Umbilical cord (tissue), 1 donor: ENCODE measurements at regions not wholly inside any gene's neighbourhood (a gene's known extent, or its start where the extent isn't known, plus 50 kb on each side); places are given as distances from the start of the nearest gene placed in this dataset.
"Not testable (repeated sequence)": the region's sequence is repeated elsewhere in the genome, so short reads cannot be mapped to it uniquely, and the experiment has no call there.

ENCODE experiments used
- DNase-seq: peaks from one replicate; pipeline ENCODE4 v3.0.0-alpha.2; 2015; ENCODE audit warnings: low spot score

GRCh38 chr12:46670636-46671035, 155.2 kb downstream of the SLC38A4 start:
- DNase-seq: no peak

- DNase-seq: no peak
Observed at GRCh38 chr12:46669720-46670119, 156.1 kb downstream of the SLC38A4 start.

GRCh38 chr12:46667551-46667950, 158.2 kb downstream of the SLC38A4 start:
- no peak for DNase-seq

- DNase-seq: peak; percentile 60
Observed at GRCh38 chr12:46664761-46665287, 161.0 kb downstream of the SLC38A4 start.

- DNase-seq: peak; percentile 71
Observed at GRCh38 chr12:46663318-46663717, 162.5 kb downstream of the SLC38A4 start.

GRCh38 chr12:46661110-46661845, 164.5 kb downstream of the SLC38A4 start:
- DNase-seq: peak; percentile 89

DNA sequence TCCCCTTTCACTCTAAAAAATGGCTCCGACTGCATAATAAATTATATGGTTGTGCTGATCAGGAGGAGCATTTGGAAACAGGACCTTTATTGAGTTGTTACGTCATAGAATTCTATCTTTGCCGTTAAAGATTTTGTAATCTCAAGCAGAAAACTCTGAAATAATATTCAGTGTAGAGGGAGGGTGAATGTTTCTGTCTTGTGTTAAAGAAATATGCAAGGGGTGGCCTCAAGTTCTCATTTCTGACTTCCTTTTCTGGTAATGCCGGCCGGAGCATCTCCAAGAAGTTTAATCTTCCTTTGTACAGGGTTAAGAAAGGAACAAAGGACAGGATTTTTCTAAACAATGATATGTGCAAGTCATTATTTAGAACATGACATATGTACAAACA, 165.1 kb downstream of the SLC38A4 start:
- peak; percentile 66 for DNase-seq

DNA sequence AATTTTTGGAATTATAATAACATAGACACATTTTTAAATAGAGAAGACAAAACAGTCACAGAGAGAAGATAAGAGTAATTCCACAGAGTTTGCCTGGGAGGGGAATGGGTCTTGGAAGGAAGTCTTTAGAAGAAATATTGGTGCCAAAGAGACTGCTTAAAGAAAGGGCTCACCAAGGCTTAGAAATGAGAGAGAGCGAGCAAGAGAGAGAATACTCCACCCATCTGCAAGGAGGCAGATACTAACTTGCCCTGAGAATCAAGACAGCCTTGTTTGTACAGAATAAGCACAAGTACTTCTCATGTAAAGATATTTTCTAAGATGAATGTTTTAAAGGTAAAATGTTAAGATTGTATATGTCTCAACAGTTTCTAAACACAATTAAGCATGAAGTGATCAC, 165.5 kb downstream of the SLC38A4 start:
- peak; percentile 95 for DNase-seq

GRCh38 chr12:46659824-46660223, 166.0 kb downstream of the SLC38A4 start:
- peak; percentile 55 for DNase-seq

DNA sequence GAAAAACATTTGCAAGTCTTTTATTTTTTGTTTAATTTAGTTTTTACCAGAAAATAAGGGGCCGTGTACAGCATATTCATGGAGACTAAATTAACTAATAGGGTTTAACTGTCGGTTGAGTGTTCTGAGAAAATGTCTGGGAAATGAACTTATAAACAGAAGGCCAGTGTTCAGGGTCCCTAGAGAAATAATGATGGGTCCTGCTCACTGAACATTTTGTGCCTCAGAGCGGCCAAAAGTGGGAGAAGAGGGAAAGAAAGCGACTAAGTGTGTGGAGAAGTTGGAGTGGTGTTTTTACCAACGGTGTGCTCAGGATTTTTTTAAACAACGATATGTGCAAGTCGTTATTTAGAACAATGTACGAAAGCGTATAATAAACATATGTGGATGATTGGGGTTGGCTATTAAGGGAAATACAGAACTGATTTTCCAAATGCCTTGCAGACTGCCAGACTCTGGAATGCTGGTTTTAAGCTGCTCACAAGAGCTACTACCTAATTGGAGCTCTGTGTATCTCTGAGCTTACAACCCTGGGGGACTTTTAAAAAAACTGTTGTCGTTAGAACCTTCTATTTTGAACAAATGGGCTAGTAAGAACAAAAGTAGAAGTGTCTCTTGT, 166.7 kb downstream of the SLC38A4 start:
- peak; percentile 68 for DNase-seq

GRCh38 chr12:46657453-46658411, 168.1 kb downstream of the SLC38A4 start:
- peak; percentile 66 for DNase-seq

DNA sequence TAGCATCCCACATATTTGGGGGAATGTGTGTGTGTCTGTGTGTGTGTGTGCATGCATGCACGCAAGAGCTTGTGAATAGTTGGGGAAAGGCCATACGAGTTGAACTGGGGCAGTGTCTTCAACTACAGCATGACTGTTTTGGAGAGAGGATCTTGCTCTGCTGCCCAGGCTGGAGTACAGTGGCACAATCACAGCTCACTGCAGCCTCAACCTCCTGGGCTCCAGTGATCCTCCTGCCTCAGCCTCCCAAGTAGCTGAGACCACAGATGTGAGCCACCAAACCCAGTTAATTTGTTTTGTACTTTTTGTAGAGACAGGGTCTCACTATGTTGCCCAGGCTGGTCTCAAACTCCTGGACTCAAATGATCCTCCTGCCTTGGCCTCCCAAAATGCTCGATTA, 169.8 kb downstream of the SLC38A4 start:
- not testable (repeated sequence) for DNase-seq

DNA sequence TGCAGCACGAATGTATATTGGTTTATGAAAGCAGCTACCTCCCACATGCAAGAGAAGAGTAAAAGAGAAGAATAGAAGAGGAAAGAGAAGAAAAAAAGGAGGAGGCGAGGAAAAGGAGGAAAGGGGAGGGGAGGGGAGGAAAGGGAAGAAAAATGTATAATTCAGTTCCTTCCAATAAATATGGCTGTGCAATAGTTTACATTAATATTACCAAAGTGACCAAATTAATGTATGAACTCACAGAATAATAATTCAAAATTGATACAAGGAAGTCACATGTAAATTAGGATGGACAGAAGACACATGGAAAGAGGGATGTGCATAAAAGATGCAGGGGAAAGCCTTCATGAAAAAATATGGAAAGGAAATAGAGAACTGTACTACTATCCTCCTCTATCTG, 172.5 kb downstream of the SLC38A4 start:
- DNase-seq: no peak

DNA sequence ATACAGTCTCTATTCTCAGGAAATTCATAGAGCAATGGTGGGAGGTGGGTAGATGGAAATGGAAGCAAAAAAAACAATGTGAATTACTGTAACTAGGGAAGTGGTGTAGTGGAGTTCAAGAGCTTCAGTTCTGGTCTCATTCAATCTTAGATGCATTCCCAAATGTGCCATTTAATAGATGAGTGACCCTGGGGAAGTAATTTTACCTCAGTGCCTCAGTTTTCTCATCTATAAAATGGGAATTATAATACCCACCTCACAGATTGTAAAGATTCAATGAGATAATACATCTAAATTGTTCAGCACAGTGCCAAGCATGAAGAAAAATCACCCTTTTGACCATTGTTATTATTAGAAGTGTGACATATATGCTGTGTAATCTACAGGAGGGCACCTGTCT, 173.1 kb downstream of the SLC38A4 start:
- DNase-seq: no peak

DNA sequence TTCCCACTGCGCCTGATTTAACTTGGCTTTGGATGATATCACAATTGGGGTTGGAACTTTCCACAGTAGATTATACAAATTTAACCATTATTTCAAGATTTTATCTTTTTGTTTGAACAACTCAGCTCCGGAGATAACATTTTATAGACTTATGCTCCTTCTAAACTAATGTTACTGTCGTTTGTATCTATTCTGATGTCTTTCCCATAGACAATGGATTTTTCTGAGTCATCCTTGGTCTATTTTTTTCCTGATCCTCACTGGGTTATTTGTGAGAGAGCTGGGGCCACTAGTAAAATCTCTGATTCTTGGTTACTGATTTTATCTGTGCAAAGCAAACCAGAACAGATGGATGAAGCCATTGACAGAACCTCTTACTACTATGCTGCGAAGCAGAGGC, 175.1 kb downstream of the SLC38A4 start:
- no peak for DNase-seq

GRCh38 chr12:46649433-46649832, 176.4 kb downstream of the SLC38A4 start:
- DNase-seq: no peak

DNA sequence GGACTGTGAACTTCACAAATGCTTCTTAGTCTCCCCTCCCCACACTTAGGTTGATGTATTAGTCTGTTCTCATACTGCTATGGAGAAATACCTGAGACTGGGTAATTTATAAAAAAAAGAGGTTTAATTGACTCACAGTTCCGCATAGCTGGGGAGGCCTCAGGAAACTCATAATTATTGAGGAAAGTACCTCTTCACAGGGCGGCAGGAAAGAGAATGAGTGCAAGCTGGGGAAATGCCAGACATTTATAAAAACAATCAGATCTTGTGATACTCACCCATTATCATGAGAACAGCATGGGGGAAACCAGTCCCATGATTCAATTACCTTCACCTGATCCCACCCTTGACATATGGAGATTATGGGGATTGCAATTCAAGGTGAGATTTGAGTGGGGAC, 178.8 kb downstream of the SLC38A4 start:
- no peak for DNase-seq

GRCh38 chr12:46641649-46642048, 184.1 kb downstream of the SLC38A4 start:
- DNase-seq: not testable (repeated sequence)

GRCh38 chr12:46635818-46636217, 190.0 kb downstream of the SLC38A4 start:
- DNase-seq: no peak

DNA sequence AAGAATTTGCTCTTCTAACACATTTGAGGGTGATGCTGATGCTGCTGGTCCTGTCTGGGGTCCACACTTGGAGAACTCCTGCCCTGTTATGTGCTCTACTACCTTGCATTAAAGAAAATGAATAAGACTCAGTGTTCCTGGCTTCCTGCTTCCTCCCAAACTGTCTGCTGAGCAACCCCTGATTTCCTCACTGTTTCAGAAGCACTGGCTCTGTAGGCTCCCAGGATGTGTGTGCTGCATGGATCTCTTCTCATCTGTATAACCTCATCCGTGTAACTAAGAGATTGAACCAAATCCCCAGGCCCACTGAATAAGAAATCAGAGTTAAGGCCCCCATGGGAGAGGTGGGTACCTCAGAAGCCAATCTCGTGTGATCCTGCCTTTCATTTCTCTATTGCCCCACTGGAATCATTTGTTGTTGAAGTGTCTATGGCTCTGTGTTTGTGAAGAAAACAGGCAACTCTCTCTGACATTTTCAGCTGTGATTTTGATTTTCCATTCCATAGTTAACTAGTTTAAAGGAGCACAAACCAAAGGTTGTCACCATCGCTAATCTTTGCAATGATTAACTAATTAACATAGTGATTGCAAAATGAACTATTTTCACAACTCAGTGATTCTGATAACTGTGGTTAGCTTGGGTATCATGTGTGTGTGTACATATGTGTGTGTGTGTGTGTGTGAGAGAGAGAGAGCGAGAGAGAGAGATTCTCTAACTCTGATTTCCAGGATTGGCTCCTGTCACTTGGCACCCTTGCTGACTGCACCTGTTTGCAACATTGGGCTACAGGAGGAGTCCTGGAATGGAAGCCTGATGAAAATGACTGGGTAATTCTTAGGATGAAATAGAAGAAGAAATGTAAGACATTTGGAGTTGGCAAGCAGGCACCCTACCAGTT, 196.2 kb downstream of the SLC38A4 start:
- DNase-seq: peak; percentile 18

- DNase-seq: no peak
Observed at GRCh38 chr12:46628176-46628575, 197.6 kb downstream of the SLC38A4 start.
